ENCODE measurements at regions not wholly inside any gene's neighbourhood (a gene's known extent, or its start where the extent isn't known, plus 50 kb on each side); places are given as distances from the start of the nearest gene placed in this dataset.

GRCh38 chr2:16454621-16455020 is 211.0 kb downstream of the CYRIA start:
- no peak for TF ChIP-seq ZNF384 (IDR thresholded peaks at IDR 0.05)
- no peak for TF ChIP-seq SUZ12 (IDR thresholded peaks at IDR 0.05)
- TF ChIP-seq LEF1 (IDR thresholded peaks at IDR 0.05; ENCODE audit: borderline replicate concordance) = no peak
- no peak for TF ChIP-seq FOXM1 (IDR thresholded peaks at IDR 0.05; ENCODE audit: borderline replicate concordance)
- TF ChIP-seq CTBP1 (IDR thresholded peaks at IDR 0.05; ENCODE audit: borderline replicate concordance) = no peak
- TF ChIP-seq NFRKB (IDR thresholded peaks at IDR 0.05) = no peak
